OCI-M2 (cell line): ENCODE measurements at regions not wholly inside any gene's neighbourhood (a gene's known extent, or its start where the extent isn't known, plus 50 kb on each side); places are given as distances from the start of the nearest gene placed in this dataset.
"Not testable (repeated sequence)": the region's sequence is repeated elsewhere in the genome, so short reads cannot be mapped to it uniquely, and the experiment has no call there.

Experiments used
- DNase-seq: peaks from one replicate; lab custom pipeline; 2025; ENCODE audit not compliant: unreplicated experiment; lab: John Stamatoyannopoulos, UW

DNA sequence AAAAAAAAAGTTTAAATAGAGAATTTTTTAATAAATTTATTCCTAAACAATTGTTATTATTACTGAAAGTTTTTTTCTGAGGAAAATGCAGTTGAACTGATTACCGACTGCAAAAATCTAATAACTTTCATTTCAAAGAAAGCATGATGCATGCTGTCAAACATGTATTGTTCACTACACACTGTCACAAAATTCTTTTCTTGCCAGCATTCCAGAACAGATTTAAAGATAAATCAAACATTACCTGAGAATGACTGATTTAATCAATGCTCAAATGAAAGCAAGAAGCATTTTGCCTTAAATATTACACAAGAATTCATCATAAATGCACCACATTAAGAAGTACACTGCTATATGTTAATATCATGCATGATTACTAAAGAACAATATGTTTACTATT, 588.3 kb downstream of the SLC16A7 start:
- DNase-seq = no peak

DNA sequence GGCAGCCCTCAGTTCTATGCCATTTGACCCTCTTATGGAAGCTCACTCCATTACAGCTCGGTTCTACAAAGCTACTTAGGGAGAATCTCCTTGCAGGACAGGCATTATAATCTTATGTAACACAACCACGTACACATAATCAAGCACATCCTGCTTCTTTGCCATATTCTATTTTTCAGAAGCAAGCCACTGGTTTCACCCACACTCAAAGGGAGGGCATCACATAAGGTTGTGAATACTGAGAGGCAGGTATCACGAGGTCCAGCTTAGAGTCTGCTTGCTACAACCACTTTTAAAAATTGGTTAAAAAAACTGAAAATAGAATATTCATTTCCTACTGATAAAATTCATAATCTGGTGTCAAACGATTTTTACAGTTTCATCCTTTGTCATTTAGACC, 589.2 kb downstream of the SLC16A7 start:
- no peak for DNase-seq

DNA sequence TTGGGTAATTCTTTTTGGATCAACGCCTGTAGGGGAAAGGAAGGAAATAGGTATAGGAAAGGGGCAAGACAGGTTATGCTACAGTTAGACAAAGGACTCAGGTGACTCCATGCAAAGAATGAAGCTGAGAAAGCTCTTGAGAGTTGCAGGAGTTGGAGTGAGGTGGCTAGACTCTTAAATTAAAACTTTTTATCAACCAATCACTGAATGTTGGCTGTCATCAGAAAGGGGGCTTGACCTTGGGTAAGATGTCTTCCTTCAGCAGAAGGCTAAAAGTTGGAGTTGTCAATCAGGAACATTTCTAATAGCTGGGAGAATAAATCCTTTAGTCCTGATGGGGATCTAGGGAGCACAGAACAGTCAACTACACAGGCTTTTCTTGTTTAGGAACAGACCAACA, 595.4 kb downstream of the SLC16A7 start:
- DNase-seq = no peak

DNA sequence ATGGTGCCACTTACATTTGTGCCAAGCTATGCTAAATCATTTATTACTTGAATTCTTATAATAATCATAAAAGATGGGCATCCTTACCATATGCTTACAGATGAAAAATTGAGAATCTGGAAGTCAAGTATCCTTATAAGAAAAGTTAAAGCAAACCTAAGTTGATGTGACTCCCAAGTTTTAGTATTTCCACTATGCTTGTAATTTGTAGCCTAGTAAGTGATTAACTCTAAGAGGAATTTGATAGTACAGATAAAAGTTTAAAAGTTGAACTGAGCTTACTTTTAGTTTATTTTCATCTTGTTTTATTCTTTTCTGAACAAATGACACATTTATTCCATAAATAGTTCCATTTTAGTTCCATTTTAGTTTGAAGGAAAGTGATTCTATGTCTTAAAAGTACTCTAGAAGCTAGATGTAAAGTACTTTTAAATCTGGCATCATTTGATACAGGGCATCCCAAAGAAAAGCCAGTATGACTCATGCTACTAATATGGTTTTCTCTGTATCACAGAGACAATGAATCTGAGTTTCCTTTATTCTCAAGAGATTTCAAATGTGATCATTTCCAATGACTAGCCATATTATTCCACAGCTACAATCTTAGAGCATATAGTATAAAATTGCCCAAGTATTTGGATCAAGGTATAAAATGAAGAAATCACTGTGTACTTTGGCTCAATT, 596.0 kb downstream of the SLC16A7 start:
- DNase-seq = no peak

DNA sequence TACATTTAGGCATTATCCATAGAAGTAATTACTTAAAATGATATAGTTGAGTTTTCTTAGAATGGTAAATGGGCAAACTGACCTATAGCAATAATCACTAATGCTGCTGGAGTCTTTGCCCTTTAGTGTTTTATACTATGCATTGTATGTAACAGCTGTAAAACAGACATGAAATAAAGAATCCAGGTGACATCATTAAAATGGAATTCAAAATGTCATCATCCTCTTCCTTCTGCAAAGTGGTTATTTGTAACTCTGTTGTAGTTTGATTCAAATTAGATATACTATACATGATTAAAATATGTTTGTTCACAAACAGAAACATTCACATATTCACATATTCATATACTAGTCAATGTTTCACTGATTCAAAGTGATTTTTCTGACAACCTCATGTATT, 598.8 kb downstream of the SLC16A7 start:
- no peak for DNase-seq

DNA sequence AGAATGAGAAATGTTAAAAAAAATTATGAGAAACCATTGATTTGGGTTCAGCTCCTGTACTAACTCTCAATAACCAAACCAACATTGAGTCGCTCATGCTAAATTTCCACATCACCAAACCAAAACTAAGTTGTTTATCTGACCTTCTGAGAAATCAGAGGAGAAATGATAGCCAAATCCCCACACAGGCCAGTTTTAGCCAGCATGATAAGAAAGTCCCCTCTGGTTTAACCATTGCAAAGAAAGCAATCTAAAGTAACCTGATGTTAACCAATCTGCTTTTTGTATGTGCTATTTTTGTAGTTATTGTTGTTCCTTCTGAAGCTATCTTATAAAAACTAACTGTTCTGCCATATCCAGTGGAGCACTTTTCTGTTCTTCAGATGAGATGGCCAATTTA, 599.7 kb downstream of the SLC16A7 start:
- no peak for DNase-seq

DNA sequence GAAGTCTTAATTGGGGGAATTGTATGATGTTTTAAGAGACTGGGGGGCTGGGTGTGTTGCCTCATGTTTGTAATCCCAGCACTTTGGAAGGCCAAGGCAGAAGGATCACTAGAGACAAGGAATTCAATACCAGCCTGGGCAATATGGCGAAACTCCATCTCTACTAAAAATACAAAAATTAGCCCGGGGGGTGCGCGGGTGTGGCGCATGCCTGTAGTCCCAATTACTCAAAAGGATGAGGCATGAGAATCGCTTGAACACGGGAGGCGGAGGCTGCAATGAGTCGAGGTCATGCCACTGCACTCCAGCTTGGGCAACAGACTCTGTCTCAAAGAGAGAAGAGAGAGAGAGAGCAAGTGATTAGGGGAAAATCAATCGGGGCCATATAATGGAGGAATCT, 600.5 kb downstream of the SLC16A7 start:
- no peak for DNase-seq

DNA sequence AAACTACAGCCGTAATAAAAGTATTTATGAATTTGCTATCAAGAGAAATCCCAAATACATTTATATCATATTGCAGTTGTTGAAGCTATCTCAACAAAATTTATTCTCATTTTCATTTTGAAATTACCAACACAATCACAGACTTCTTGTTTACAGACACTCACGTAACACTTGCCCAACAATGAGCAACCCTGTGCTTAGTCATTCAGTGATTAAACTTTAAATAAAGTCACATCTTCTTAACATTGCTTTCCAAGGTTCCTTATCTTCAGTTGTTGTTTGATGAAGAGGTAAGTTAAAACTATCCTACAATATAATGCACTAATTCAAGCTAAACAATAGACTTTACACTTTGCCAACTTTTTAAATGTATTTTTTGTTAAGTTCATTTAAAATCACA, 601.8 kb downstream of the SLC16A7 start:
- no peak for DNase-seq

DNA sequence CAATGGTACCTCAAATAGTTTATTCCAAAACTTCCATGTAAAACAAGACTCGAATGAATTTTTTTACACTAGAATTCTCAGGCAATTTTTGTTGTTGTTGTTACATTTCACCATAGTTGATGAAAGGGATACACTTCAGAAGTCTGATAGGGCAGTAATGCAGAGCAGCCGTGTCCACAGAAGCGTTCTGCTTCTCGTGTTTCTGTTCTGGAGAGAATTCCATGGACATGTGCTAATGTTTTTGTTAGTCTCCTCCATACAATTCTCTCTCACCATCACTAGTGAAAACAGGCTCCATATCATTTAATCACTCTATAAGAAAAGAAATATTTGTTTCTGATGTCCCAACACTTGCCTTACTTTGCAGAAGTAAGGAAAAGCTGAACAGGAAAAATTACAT, 606.1 kb downstream of the SLC16A7 start:
- DNase-seq = no peak

DNA sequence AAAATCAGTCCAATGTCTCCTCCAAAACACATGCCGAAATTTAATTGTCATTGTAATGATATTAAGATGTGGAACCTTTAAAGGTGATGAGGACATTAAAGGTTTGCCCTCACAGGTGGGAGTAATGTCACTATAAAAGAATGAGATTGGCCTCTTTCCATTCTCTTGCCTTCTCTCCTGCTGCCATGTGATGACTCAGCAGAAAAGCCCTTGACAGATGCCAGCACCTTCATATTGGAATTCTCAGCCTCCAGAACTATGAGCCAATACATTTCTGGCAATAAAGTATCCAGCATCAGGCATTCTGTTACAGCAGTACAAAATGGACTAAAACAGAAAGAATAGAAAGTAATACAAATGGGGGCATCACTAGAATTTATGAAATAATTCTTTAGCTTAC, 609.7 kb downstream of the SLC16A7 start:
- no peak for DNase-seq

DNA sequence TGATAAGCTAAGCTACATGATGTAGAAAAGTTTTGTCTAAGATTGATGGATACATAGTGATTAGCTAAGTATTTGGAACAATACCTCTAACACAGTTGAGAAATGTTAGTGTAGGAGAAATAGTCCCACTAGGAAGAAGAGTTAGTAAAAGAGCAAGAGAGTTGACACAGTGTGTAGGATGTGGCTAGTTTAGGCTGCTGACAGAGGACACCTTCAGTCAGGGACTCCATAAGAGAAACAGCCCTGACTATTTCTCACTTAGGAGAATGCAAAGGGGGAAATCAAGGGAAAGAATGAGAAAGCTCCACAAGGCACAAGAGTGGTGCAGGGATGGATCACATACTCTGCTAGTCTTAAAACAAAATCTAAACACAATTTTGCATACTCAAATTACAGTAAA, 613.7 kb downstream of the SLC16A7 start:
- no peak for DNase-seq

DNA sequence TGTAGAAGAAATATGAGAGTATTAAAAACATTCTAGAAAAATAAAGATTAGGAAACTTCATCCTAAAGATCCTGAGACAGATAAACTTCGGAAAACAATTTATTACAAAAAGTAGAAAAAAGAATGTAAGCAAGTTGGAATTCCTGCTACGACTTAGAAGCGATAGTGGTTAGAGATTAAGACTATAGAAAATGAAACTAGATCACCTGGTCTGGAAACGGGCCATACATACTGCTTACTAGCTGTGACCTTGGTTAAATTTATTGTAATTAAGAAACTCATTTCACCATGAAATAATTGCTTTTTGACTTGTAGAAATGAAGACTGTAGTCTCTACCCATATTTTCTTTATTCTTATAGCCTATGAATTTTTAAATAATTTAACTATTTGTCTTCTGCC, 614.1 kb downstream of the SLC16A7 start:
- no peak for DNase-seq

DNA sequence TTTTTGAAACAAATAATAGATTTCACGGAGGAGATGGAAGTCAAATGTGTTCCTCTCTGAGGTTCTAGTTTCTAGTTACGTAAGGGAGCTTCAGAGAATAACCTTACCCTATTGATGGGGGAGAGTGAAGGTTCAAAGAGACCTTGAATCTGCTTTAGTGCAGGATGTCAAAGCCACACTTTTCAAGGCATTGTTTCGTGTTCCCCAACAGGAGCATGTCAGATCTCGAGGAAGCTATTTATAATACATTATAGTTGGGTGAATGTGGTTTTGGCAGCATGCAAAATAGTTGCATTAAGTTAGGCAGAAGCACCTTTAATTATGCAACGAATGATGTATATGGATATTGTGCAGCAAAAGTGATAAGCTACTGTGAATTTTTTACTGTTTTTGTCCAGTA, 614.9 kb downstream of the SLC16A7 start:
- no peak for DNase-seq

DNA sequence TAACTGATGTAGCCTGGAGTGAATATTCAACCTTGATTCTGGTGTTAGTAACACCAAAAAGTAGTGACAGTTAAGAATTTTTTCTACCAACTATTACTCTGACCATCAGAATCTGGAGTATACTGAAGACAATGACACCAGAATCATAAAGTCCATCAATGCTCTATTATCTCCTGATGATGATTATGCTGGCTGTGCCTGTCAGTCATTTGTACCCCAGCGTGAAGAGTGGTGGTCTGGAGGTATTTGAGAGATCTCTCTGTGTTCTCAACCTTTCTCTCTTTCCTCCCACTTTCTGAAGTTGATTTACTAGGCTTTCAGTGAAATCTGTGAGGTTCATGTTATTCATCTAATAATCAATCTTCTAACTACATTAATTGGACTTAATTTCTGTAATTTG, 615.4 kb downstream of the SLC16A7 start:
- no peak for DNase-seq

DNA sequence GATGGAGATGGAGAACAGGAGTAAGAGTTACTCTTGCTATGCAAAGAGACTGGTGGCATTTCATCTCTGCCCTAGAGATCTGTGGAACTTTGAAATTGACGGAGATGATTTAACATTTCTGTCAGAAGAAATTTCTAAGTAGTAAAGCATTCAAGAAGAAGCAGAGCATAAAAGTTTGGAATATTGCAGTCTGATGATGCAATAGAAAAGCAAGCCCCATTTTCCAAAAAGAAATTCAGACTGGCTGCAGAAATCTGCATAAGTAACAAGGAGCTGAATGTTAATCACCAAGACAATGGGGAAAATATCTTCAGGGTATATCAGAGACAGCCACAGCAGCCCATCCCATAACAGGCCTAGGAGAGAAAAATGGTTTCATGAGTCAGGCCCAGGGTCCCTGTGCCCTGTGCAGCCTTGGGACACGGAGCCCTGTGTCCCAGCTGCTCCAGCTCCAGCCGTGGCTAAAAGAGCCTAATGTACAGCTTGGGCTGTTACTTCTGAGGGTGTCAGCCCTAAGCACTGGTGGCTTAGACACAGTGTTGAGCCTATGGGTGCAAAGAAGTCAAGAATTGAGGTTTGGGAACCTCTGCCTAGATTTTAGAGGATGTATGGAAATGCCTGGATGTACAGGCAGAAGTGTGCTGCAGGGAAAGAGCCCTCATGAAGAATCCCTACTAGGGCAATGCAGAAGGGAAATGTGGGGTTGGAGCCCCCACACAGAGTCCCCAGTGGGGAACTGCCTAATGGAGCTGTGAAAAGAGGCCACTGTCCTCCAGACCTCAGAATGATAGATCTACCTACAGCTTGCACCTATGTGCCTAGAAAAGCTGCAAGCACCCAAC, 616.6 kb downstream of the SLC16A7 start:
- DNase-seq = no peak

DNA sequence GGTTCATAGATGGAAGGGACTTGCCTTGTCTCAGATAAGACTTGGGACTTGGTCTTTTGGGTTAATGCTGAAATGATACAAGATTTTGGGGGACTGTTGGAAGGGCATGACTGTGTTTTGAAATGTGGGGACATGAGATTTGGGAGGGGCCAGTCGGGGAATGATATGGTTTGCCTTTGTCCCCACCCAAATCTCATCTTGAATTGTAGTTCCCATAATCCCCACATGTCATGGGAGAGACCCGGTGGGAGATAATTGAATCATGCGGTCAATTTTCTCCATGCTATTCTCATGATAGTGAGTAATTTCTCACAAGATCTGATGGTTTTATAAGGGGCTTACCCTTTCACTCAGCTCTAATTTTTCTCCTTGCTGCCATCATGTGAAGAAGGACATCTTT, 617.4 kb downstream of the SLC16A7 start:
- DNase-seq = not testable (repeated sequence)

DNA sequence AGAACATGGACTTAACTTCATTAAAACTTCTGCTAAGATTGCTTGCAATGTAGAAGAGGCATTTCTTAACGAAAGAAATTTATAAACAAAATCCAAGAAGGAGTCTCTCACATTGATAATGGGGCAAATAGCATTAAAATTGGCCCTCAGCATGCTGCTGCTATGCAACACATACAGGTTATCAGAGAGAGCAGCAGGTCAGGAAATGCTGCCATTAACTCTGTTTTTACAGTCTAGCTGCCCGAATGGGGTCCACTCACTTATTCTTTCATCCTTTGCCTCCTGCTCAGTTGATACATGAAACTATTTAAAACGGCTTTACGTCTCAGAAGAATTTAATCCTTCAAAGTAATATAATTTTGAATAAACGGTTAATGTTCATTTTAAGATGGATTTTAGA, 620.4 kb downstream of the SLC16A7 start:
- no peak for DNase-seq

DNA sequence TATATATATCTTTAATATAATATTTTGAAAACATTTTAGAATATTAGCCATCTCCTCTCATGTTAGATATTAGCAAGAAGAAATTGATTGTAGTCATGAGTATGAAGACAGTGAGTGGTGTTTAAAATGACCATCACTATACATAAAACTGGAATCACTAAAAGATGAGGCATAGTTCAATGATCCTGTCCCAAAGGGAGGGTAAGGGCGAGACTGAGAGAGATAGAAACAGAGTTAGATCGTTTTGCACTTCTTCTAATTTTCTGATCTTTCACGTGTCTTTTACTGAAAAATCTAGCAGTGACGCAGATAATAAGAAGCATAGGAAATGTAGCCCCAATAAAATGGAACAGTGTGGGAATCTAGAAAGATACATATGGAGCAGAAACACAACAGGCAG, 627.4 kb downstream of the SLC16A7 start:
- DNase-seq = no peak

DNA sequence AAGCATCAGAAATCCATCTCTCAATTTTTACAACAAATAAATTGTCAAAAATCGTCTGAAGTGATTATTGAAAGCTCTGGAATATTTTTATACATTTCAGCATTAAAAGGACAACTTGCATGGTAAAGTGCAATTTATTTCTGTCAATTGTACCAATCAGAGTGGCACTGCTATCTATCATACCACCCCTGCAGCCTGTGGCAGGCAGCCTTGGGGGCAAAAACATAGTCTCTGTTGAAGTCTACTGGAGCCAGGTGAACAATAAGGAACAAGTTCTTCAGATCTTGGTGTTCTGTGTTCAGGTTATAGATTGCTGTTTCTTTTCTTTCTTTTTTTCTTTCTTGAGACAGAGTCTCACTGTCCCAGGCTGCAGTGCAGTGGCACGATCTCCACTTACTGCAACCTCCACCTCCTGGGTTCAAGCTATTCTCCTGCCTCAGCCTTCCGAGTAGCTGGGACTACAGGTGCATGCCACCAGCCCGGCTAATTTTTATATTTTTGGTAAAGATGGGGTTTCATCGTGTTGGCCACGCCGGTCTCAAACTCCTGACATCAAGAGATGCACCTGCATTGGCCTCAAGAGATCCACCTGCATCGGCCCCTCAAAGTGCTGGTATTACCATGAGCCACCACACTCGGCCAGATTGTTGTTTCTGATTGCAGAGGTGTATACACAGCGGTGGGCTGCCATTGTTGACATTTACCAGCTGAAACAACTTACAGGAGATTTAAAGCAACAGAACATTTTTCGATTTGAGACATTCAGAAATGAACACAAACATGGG, 629.6 kb downstream of the SLC16A7 start:
- DNase-seq = no peak

DNA sequence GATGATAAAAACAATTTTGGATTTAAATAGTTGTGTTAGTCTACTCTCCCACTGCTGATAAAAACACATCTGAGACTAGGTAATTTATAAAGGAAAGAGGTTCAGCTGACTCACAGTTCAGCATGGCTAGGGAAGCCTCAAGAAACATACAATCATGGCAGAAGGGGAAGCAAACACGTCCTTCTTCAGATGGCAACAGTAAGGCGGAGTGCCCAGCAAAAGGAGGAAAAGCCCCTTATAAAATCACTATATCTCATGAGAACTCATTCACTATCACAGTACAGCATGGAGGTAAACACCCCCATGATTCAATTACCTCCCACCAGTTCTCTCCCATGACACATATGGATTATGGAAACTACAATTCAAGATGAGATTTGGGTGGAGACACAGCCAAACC, 632.1 kb downstream of the SLC16A7 start:
- no peak for DNase-seq

DNA sequence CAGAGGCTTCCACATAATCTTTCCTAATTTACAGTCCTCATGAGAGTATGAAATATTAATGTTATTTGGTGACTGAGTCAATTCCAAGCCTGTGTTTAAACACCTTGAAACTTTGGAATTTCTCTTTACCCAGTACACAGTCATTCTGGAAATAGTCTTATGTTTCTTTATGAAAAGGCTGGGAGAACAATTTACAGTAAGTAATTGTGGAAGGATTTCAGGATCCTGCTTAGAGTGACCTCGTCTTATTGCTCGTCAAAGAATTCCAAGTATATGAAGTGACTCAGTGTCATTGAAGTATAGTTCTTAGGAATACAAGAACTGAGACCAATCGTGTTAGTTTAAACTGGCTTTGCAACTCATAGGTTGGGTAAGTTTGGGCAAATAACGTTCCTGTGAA, 634.2 kb downstream of the SLC16A7 start:
- no peak for DNase-seq

DNA sequence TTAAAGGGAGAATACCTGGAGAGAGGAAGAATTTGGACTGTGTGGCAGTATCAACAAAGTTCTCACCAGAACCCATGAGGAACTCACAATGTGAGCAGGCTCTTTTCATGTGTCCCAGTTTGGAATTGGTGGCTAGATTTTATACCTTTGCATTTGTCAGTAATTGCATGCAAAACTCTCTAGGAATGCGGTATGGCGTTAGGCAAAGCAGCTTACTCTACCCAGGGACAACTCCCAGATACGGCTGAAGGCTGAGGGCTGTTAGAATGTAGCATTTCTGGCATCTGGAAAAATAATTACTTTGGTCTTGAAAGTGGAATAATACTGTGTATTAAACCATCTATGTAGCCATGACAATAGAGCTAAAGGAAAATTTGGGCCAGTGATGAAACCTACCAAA, 635.5 kb downstream of the SLC16A7 start:
- DNase-seq = no peak
